DOHH2 (cell line): ENCODE measurements at regions not wholly inside any gene's neighbourhood (a gene's known extent, or its start where the extent isn't known, plus 50 kb on each side); places are given as distances from the start of the nearest gene placed in this dataset.
"Not testable (repeated sequence)": the region's sequence is repeated elsewhere in the genome, so short reads cannot be mapped to it uniquely, and the experiment has no call there.

ENCODE experiments used
- H3F3A ChIP-seq: fragments of 200-600 bp; sonication (generic), shearing (Covaris generic); 2 replicates; pipeline ENCODE4 v1.6.0; 2016; ENCODE audit warnings: antibody characterized with exemption, mild to moderate bottlenecking; ENCODE audit not compliant: control insufficient read depth, insufficient read depth
- H3K27ac ChIP-seq: fragments of 200-600 bp; sonication (generic); 2 replicates; pipeline ENCODE4 v1.5.1; 2014; ENCODE audit warnings: low read depth, mild to moderate bottlenecking, low read length, moderate library complexity
- H3K27me3 ChIP-seq: fragments of 200-600 bp; sonication (generic); 2 replicates; pipeline ENCODE4 v1.6.1; 2014; ENCODE audit warnings: mild to moderate bottlenecking, low read length, mixed read lengths; ENCODE audit not compliant: control insufficient read depth
- H3K36me3 ChIP-seq: fragments of 200-600 bp; sonication (generic); 2 replicates; pipeline ENCODE4 v1.6.1; 2014; ENCODE audit warnings: mild to moderate bottlenecking, low read length, moderate library complexity, mixed read lengths; ENCODE audit not compliant: control insufficient read depth
- H3K4me1 ChIP-seq: fragments of 200-600 bp; sonication (generic); 2 replicates; pipeline ENCODE4 v1.6.1; 2014; ENCODE audit warnings: mild to moderate bottlenecking, low read length, mixed read lengths; ENCODE audit not compliant: control insufficient read depth
- H3K4me2 ChIP-seq: fragments of 200-600 bp; sonication (generic); 2 replicates; pipeline ENCODE4 v1.6.0; 2014; ENCODE audit warnings: mild to moderate bottlenecking, low read length, moderate library complexity
- H3K4me3 ChIP-seq: fragments of 200-600 bp; sonication (generic); 2 replicates; pipeline ENCODE4 v1.5.1; 2014; ENCODE audit warnings: mild to moderate bottlenecking, low read length, mixed read lengths
- H3K79me2 ChIP-seq: fragments of 200-600 bp; sonication (generic); 2 replicates; pipeline ENCODE4 v1.6.1; 2014; ENCODE audit warnings: mild to moderate bottlenecking, low read length, mixed read lengths; ENCODE audit not compliant: control insufficient read depth
- H3K9me2 ChIP-seq: fragments of 200-600 bp; sonication (generic); replicated peaks from 2 replicates; pipeline ENCODE4 v1.6.1; 2014; ENCODE audit warnings: mild to moderate bottlenecking, low read length, mixed read lengths; ENCODE audit not compliant: control insufficient read depth
- H3K9me3 ChIP-seq: fragments of 200-600 bp; sonication (generic); 2 replicates; pipeline ENCODE4 v1.6.1; 2014; ENCODE audit warnings: antibody characterized with exemption, low read length, mixed read lengths; ENCODE audit not compliant: control insufficient read depth, insufficient read depth
- H4K20me1 ChIP-seq: fragments of 200-600 bp; sonication (generic); 2 replicates; pipeline ENCODE4 v1.6.0; 2014; ENCODE audit warnings: low read depth, mild to moderate bottlenecking, antibody characterized with exemption, low read length, moderate library complexity; ENCODE audit not compliant: control insufficient read depth, insufficient read depth
- EZH2phosphoT487 ChIP-seq: fragments of 200-600 bp; sonication (generic); IDR thresholded peaks from 2 replicates; pipeline ENCODE4 v1.6.1; 2017; ENCODE audit warnings: borderline replicate concordance, mild to moderate bottlenecking, antibody characterized with exemption, low read length, moderate library complexity, mixed read lengths
- TF ChIP-seq, protein P1 (sequence below): fragments of 200-600 bp; sonication (generic); IDR thresholded peaks from one replicate; pipeline ENCODE4 v1.5.1; 2014; ENCODE audit warnings: antibody characterized with exemption, mild to moderate bottlenecking, low read depth, low read length; ENCODE audit not compliant: poor library complexity, severe bottlenecking

DNA sequence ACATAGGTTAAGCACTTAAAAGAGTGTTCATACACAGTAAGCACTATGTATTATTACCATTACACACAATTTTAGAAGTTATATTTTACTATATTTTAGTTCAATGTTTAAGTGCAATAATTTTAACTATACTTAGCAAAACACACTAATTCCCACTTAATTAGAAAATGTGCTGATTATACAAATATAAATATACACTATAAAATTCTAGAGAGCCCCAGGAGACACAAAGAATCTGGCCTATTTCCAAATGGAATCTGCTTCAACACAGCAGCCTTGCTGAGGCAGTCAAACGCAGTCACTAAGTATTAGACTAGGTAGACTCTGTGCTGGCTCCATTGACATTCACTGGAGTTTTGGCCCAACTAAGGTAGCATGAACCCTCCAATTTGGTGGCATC, 160.9 kb downstream of the CETN3 start:
- Histone ChIP-seq H3K27ac (no peak overlapping the region), H3K9me2 (no peaks in the 10 kb centered on the region), H3K27me3 (no peaks in the 10 kb centered on the region), H3K36me3 (no peaks in the 10 kb centered on the region), H4K20me1 (no peaks in the 10 kb centered on the region), H3K9me3 (no peaks in the 10 kb centered on the region), H3K4me1 (no peaks in the 10 kb centered on the region), H3K4me3 (no peak overlapping the region), H3F3A (no peaks in the 10 kb centered on the region), H3K4me2 (no peak overlapping the region), H3K79me2 (no peaks in the 10 kb centered on the region)
- TF ChIP-seq EZH2phosphoT487, result no peak
- TF ChIP-seq, protein P1, sequence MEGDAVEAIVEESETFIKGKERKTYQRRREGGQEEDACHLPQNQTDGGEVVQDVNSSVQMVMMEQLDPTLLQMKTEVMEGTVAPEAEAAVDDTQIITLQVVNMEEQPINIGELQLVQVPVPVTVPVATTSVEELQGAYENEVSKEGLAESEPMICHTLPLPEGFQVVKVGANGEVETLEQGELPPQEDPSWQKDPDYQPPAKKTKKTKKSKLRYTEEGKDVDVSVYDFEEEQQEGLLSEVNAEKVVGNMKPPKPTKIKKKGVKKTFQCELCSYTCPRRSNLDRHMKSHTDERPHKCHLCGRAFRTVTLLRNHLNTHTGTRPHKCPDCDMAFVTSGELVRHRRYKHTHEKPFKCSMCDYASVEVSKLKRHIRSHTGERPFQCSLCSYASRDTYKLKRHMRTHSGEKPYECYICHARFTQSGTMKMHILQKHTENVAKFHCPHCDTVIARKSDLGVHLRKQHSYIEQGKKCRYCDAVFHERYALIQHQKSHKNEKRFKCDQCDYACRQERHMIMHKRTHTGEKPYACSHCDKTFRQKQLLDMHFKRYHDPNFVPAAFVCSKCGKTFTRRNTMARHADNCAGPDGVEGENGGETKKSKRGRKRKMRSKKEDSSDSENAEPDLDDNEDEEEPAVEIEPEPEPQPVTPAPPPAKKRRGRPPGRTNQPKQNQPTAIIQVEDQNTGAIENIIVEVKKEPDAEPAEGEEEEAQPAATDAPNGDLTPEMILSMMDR, result no peak

DNA sequence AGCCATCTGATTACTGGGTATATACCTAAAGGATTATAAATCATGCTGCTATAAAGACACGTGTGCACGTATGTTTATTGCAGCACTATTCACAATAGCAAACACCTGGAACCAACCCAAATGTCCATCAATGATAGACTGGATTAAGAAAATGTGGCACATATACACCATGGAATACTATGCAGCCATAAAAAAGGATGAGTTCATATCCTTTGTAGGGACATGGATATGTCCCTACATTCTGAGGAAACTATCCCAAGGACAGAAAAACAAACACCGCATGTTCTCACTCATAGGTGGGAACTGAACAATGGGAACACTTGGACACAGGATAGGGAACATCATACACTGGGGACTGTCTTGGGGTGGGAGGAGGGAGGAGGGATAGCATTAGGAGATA, 165.7 kb downstream of the CETN3 start:
- H3K27me3 ChIP-seq, H3K9me2 ChIP-seq, H3K9me3 ChIP-seq, H3K79me2 ChIP-seq, H3K4me1 ChIP-seq, H3K36me3 ChIP-seq, H3F3A ChIP-seq, H3K4me3 ChIP-seq, H4K20me1 ChIP-seq, H3K4me2 ChIP-seq, H3K27ac ChIP-seq: not testable (repeated sequence)

DNA sequence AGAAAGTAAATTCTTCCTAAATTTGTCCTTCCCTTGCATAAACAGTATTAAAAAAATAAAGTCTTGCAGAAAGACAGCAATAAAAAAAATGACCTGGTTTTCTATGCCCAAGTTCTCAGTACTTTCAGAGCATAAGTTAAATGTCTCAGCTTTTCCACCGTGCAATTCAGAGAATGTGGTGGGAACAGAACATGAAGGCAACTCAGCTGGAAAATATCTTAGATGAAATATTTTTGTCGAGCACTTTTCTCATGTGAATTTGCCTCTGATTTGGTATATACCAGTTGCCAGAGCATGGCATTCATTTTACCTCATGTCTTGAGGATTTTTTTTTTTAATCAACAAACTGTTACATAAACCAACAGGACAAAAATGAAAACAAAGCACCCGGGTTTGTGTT, 176.1 kb downstream of the CETN3 start:
- Histone ChIP-seq H3K9me2 (no peaks in the 10 kb centered on the region), H3K9me3 (no peaks in the 10 kb centered on the region), H3F3A (no peaks in the 10 kb centered on the region), H3K27ac (no peak overlapping the region), H3K4me2 (no peak overlapping the region), H4K20me1 (no peaks in the 10 kb centered on the region), H3K4me3 (no peak overlapping the region), H3K79me2 (no peaks in the 10 kb centered on the region), H3K27me3 (no peaks in the 10 kb centered on the region), H3K4me1 (no peaks in the 10 kb centered on the region), H3K36me3 (no peaks in the 10 kb centered on the region)
- TF ChIP-seq, protein P1, result no peak
- no peak for TF ChIP-seq EZH2phosphoT487

DNA sequence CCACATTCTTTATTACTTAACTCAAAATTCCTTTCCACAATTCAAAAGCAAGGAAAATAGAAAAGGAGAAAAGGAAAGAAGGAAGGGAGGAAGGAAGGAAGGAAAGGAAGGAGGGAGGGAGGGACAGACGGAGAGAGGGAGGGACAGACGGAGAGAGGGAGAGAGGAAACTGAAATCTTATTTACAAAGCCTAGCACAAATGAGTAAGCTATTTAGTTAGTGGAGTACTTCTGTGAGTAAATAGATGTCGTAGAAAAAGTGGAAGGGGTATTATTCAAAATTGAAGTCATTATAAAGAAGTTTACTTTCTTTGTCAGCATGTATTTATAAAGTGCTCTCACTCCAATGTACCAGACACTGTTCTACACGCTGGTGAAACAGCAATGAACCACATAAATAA, 177.9 kb downstream of the CETN3 start:
- no peaks in the 10 kb centered on the region for H3F3A ChIP-seq
- H3K27me3 ChIP-seq, result no peaks in the 10 kb centered on the region
- H3K9me3 ChIP-seq, result no peaks in the 10 kb centered on the region
- H4K20me1 ChIP-seq, result no peaks in the 10 kb centered on the region
- H3K4me2 ChIP-seq, result no peak overlapping the region
- H3K4me1 ChIP-seq, result no peaks in the 10 kb centered on the region
- no peaks in the 10 kb centered on the region for H3K79me2 ChIP-seq
- H3K4me3 ChIP-seq, result no peak overlapping the region
- no peaks in the 10 kb centered on the region for H3K36me3 ChIP-seq
- TF ChIP-seq, protein P1, result no peak
- TF ChIP-seq EZH2phosphoT487, result no peak
- H3K9me2 ChIP-seq, result no peaks in the 10 kb centered on the region
- no peak overlapping the region for H3K27ac ChIP-seq
